DMS79 treated with DMSO at 0.1 percent for 48 hours (cell line): ENCODE measurements at regions not wholly inside any gene's neighbourhood (a gene's known extent, or its start where the extent isn't known, plus 50 kb on each side); places are given as distances from the start of the nearest gene placed in this dataset.
A peak's percentile ranks its signal among the peaks of the same experiment; 100 is the strongest.
"Not testable (repeated sequence)": the region's sequence is repeated elsewhere in the genome, so short reads cannot be mapped to it uniquely, and the experiment has no call there.

Source experiments
- DNase-seq: peaks from one replicate; lab custom pipeline; 2025; lab: John Stamatoyannopoulos, UW

GRCh38 chr15:92804610-92804936, 95.6 kb upstream of the CHD2 start:
- not testable (repeated sequence) for DNase-seq

GRCh38 chr15:92805080-92805690, 94.9 kb upstream of the CHD2 start:
- DNase-seq, result no peak

DNA sequence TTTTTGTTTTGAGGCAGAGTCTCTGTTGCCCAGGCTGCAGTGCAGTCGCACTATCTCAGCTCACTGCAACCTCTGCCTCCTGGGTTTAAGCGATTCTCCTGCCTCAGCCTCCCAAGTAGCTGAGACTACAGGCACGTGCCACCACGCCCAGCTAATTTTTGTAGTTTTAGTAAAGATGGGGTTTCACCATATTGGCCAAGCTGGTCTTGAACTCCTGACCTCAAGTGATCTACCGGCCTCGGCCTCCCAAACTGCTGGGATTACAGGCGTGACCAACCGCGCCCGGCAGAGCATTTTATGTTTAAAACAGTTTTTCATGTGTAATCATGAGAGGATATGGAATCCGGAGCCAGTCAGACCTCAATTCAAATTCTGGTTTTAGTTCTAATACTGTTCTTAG, 94.0 kb upstream of the CHD2 start:
- not testable (repeated sequence) for DNase-seq

DNA sequence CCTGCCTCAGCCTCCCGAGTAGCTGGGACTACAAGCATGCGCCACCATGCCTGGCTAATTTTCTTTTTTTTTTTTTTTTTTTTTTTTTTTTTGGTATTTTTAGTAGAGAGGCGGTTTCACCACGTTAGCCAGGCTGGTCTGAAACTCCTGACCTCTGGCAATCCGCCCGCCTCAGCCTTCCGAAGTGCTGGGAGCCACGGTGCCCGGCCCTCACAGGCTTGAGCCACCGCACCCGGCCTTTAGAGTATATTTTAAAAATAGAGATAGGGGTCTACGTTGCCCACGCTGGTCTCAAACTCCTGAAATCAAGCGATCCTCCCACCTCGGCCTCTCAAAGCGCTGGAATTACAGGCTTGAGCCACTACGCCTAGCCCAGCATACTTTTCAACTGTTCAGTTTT, 93.4 kb upstream of the CHD2 start:
- no peak for DNase-seq

DNA sequence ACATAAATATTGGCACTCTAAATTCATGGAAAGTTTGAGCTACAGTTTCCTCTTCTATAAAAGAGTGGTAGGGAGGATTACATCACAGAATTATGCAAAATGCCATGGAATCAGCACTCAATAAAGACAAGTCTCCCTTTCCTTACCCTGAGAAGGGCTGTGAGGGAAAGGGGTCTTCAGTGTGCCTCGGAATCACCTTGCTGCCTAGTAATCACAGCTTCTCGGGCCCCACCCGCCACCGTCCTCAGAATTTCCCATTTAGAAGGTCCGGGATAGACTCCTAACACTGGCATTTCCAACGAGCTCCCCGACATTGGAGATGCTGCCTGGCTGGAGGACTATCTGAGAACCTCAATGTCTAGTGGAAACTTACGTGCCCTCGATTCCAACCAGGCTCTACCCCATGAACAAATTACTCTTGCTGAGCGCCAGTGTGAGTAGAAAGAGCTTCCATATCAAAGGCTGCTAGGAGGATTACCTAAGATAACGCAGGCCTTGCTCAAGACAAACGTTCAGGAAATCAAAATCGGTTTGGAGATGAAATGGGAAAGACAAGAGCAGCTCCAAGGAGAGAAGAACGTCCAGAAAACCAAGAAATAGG, 92.1 kb upstream of the CHD2 start:
- DNase-seq, result no peak

DNA sequence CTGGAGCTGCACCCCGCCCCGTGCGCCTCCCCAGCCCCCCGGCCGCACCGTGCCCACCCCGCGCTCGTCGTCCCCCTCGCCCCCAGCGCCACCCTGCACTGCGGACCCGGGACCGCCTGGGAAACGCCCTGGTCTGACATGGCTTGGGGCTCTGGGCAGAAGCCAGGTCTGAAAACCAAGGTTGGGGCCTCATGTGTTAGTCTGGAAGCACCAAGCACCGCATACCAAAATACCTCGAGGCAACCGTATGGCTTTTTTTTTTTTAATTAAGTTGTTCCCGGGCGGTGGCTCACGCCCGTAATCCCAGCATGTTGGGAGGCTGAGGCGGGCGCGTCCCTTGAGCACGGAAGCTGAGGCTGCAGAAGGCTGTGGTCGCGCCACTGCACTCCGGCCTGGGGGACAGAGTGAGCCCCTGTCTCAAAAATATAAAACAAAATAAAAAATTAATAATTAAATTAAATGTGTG, 91.5 kb upstream of the CHD2 start:
- no peak for DNase-seq

DNA sequence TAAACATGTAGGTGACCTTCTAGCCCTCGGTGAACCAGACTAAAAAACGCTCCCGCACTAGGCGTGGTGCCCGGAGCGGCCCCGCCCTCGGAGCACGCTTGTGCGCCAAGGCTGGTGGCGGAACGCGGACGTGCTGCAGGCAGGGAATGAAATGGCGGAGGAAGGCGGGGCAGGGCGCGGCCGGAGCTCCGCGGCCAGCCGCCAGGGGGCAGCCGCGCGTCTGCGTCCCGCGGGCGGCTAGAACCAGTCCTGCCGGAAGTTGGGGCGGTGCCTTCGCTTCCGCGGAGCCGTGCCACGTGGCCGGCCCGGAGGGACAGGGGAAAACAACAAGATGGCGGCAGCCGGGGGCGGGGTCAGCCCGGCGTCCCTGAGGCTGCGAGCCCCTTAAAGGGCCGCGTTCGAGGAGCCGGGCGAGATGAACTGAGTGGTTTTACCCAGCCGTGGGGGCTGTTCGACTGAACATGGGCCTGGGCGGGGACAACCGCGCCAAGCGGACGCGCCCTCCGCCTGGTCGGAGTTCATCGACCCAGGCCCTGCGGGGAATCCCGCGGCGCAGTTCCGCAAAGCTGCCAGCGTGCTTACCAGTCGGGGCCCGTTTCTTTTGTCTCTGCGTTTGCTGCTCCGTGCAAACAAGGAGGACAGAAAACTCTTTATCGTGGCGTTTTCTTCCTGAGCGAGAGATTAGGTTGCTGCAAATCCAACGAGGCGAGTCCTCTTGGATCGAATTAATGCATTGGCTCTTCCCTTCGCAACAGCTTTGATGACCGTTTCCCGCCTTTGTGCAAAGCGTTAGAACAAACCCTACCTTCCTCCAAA, 90.9 kb upstream of the CHD2 start:
- peak; percentile 83 for DNase-seq

DNA sequence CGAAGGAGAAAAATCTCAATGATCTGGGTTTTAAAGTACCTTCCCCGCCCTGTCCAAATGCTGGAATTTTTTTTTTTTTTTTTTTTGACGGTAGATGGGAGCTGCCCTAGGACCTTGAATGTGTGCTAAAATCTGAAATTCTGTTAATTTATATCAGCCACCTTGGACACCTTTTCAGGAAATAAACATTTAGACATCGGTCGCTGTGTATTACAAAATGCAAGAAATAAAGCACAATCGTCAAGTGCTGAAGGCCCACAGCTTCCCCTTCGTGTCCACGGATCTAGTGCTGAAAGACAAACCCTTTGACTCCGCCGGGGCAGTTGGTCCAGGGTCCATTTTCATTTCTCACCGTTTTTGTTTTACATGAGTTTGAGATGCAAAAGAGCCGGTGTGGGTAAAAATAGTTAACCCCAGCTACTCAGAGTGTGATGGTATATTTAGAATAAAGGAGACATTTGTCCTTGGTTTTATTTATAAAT, 90.2 kb upstream of the CHD2 start:
- DNase-seq, result peak; percentile 44

DNA sequence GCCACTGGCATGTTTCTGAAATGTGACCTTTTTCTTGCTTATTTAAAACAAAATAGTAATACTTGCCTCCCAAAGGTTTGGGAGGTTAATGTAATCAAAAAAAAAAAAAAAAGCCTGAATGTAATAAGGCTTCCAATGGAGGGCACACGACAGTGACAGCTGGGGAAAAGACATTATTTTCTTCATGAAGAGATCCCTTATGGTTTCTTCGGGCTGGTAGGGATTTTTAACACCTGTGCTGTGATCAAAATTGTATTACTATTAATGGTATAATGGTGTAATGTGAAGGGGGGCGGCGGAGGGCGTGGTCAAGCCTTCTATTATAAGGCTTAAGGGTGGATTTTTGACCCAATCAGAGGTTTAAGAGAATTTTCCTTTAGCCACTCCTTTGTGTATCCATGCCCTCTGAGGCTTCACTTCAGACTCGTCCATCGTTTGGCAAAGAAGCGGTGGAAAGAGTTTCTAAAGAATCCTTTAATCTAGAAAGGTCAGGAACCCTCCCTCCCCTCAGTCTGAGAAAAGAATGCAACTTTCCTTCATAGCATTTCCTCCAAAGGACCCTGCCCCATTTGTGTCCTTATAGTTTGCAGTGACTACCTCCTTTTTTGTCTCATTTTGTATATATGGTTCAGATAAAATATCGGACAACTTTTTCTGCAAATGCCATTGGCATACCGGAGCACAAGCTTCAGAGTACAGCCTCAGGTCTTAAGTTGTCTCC, 89.5 kb upstream of the CHD2 start:
- peak; percentile 80 for DNase-seq

GRCh38 chr15:92811148-92811913, 88.8 kb upstream of the CHD2 start:
- peak; percentile 36 for DNase-seq

- no peak for DNase-seq
Observed at GRCh38 chr15:92812271-92812670, 87.9 kb upstream of the CHD2 start.

- DNase-seq, result no peak
Observed at GRCh38 chr15:92813485-92813884, 86.6 kb upstream of the CHD2 start.

DNA sequence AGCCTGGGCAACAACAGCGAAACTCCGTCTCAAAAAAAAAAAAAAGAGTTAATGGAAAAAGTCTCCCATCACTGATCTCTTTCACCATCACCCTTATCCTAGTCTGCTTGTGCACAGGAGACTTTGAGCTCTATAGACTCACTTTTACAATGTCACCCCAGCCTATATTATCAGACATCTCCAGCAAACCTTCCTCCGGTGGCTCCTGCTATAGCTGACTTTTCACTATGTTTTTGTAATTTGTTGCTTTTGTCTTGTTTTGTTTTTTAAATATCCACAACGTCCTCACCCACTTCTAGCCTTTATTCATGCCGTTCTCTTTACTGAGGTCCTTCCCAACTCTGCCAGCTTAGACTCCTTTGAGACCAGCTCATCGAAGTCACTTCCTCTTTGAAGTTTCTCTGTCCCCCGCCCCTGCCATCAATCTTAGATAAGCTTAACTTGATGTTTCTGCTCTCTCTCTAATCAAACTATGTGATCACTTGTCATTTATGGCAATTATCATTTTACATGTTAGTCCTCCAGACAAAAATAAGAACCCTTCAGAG, 82.7 kb upstream of the CHD2 start:
- DNase-seq, result peak; percentile 79

DNA sequence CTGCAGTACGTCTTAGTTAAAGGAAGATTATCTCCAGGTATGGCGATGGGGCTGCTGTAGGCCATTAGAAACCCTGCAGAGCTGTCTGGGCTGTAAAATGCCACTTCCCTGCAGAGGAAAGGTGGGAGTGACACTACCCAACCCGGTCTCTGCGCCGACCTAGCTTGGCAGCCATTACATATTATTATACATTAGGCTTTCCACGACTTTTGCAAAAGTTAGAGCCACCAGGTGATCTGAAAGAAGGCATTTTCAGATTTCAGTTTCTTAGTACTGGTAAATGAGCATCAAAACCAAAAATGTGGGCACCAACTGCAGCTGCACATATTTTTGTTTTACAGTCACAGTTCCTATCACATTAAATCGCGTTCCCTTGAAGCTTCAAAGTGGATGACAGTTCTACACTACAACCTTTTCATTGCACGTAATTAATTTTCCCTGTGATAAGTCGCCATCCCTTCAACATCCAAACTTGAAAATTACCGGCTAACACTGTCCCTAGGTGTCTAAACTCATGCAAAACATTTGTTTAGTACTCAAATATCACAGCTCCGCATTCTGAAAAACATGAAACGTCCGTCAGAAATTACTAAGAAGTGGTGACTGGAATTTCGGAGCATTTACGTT, 81.4 kb upstream of the CHD2 start:
- peak; percentile 36 for DNase-seq

- peak; percentile 54 for DNase-seq
Observed at GRCh38 chr15:92819278-92820235, 80.6 kb upstream of the CHD2 start.

DNA sequence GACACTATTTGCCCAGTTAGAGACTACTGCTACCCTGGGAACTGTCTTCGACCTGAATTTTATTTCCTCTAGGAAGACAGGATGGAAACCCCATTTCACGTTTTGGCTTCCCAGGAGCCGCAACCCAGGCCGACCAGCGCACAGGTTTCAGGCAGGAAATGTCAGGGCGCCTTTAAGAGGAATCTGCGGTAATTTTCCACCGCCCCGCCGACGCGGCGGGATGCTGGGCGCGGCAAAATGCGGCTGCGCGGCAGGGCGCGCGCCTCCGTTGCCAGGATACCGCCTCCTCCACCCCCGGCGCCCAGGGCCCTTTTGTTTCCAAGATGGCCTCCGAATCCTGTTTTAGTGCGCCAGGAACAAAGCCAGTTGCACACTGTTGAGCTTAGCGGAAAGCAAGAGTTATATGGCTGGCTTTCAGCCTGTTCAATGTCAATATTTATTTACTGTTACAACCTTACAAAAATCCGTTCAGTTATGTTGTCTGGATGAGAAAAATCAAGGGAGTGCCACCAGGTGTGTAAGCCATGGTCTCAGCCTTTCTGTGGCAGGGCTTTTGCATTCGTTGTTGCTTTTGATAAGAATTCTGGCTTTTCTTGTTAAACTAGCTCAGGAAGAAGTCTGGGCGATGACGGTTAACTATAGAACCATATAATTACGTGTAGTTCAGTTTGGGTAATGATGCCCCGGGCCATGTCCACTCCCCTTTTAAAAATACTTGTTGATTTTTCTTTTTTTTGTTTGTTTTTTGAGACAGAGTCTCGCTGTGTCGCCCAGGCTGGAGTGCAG, 79.7 kb upstream of the CHD2 start:
- peak; percentile 63 for DNase-seq

DNA sequence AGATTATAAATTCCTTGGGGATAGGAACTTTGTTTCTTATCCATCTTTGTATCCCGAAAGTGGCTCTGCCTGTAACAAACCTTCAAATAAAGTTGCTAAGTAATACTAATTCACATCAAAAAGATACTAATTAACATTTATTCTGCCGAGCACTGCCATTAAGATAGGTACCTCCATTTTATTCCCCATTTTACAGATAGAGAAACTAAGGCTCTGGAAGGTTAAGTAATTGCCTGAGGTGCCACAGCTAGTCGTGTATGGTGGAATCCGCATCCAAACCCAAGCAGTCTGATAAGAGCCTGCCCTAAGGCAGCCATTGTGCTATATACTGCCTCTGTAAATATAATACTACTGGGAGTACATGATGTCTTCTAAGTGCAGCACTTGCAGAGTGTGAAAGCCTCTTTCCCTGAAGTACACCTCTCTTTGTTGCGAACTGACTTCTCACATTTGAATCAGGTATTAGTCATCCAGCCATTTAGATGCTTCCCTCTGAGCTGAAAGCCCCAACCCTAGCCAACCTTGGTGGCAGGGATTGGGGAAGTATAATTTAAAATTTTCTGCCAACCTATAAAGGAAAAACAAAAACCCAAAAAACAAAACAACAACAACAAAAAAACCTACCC, 78.5 kb upstream of the CHD2 start:
- DNase-seq, result peak; percentile 43
